Left lung (tissue), 4 donors: ENCODE measurements at regions not wholly inside any gene's neighbourhood (a gene's known extent, or its start where the extent isn't known, plus 50 kb on each side); places are given as distances from the start of the nearest gene placed in this dataset.

Experiments
- ATAC-seq: fragments of 200-7000 bp; cut with Tn5 transposase; one replicate; pipeline ENCODE4 v1.9.1; 2020; ENCODE audit warnings: moderate library complexity
- DNase-seq, 4 donors: peaks; one replicate each; pipeline ENCODE4 v3.0.0-alpha.2; 2013 to 2020
- H3K27ac ChIP-seq, 2 donors: fragments of 200-600 bp; sonication (generic) in 1 of 2; one replicate each; pipeline versions ENCODE4 v1.5.0 to v1.8.0; 2020 to 2021
- H3K27me3 ChIP-seq, 2 donors: fragments of 200-600 bp; sonication (generic) in 1 of 2; one replicate each; pipeline versions ENCODE4 v1.5.0 to v1.8.0; 2020 to 2021
- H3K36me3 ChIP-seq, 2 donors: fragments of 200-600 bp; sonication (generic) in 1 of 2; one replicate each; pipeline versions ENCODE4 v1.5.0 to v1.8.0; 2020 to 2021
- H3K4me1 ChIP-seq, 2 donors: fragments of 200-600 bp; one replicate each; pipeline ENCODE4 v1.8.0; 2021
- H3K4me3 ChIP-seq, 2 donors: fragments of 200-600 bp; sonication (generic) in 1 of 2; one replicate each; pipeline versions ENCODE4 v1.5.0 to v1.8.0; 2020 to 2021; ENCODE audit warnings: mild to moderate bottlenecking in 1 of 2
- H3K9me3 ChIP-seq, 2 donors: fragments of 200-600 bp; sonication (generic) in 1 of 2; one replicate each; pipeline versions ENCODE4 v1.5.0 to v1.8.0; 2020 to 2021
- CTCF ChIP-seq, 2 donors: fragments of 200-600 bp; sonication (generic) in 1 of 2; IDR thresholded peaks; one replicate each; pipeline versions ENCODE4 v1.5.0 to v1.8.0; 2021; ENCODE audit warnings: antibody characterized with exemption in 2 of 2
- intact Hi-C, 2 donors: fragments of 100-400 bp; cut with DNase I; formaldehyde crosslinking; loops; one replicate each; pipeline versions ENCODE4 v1.11.2 to v1.14.2; 2022
- donor health status: DM: no; HTN: yes; CAD: no.
- donor health status: DM: no; HTN: no; CAD: no.

GRCh38 chr11:131253142-131253655 lies 117.2 kb upstream of the NTM start:
- no peaks in the 10 kb centered on the region for H3K27me3 ChIP-seq
- no peak for ATAC-seq
- no peaks in the 10 kb centered on the region for H3K9me3 ChIP-seq
- no peak for DNase-seq
- H3K4me3 ChIP-seq: no peak overlapping the region
- no peak for TF ChIP-seq CTCF (IDR thresholded peaks at IDR 0.05)
- H3K27ac ChIP-seq: no peak overlapping the region
- H3K4me1 ChIP-seq: no peaks in the 10 kb centered on the region
- no peaks in the 10 kb centered on the region for H3K36me3 ChIP-seq
- intact Hi-C loops: no loop called here

- intact Hi-C loops: no loop called here
- no peak for TF ChIP-seq CTCF (IDR thresholded peaks at IDR 0.05)
- peak; percentile 22 for ATAC-seq
- peak in 1 of 4 donors; percentile 33 for DNase-seq
- no peak overlapping the region for H3K27ac ChIP-seq
- no peaks in the 10 kb centered on the region for H3K4me1 ChIP-seq
- no peak overlapping the region for H3K4me3 ChIP-seq
- H3K36me3 ChIP-seq: no peaks in the 10 kb centered on the region
- no peaks in the 10 kb centered on the region for H3K9me3 ChIP-seq
- H3K27me3 ChIP-seq: no peaks in the 10 kb centered on the region
Observed at GRCh38 chr11:131253656-131254151, 116.7 kb upstream of the NTM start.

GRCh38 chr11:131254254-131254653 lies 116.2 kb upstream of the NTM start:
- TF ChIP-seq CTCF (IDR thresholded peaks at IDR 0.05): no peak

GRCh38 chr11:131274233-131274632 lies 96.2 kb upstream of the NTM start:
- Histone ChIP-seq H3K4me1 (no peaks in the 10 kb centered on the region), H3K9me3 (peaks cover 0 to 6% of the 10 kb centered on the region in 2 donors), H3K4me3 (no peak overlapping the region), H3K27me3 (no peaks in the 10 kb centered on the region), H3K27ac (no peak overlapping the region), H3K36me3 (no peaks in the 10 kb centered on the region)
- DNase-seq (no peak), ATAC-seq (no peak)
- intact Hi-C loops: no loop called here
- TF ChIP-seq CTCF (IDR thresholded peaks at IDR 0.05): no peak

More at GRCh38 chr11:131254254-131254653, 116.2 kb upstream of the NTM start:
- no peaks in the 10 kb centered on the region for H3K9me3 ChIP-seq
- H3K4me3 ChIP-seq: no peak overlapping the region
- H3K36me3 ChIP-seq: no peaks in the 10 kb centered on the region
- no peaks in the 10 kb centered on the region for H3K4me1 ChIP-seq
- ATAC-seq (no peak), DNase-seq (no peak)
- intact Hi-C loops: no loop called here
- no peaks in the 10 kb centered on the region for H3K27me3 ChIP-seq
- no peak overlapping the region for H3K27ac ChIP-seq

- H3K4me1 ChIP-seq: no peaks in the 10 kb centered on the region
Observed at GRCh38 chr11:131275580-131275979, 94.8 kb upstream of the NTM start.

More at GRCh38 chr11:131275580-131275979, 94.8 kb upstream of the NTM start:
- H3K4me3 ChIP-seq: no peak overlapping the region
- ATAC-seq (no peak), DNase-seq (no peak)
- H3K36me3 ChIP-seq: no peaks in the 10 kb centered on the region
- no peak overlapping the region for H3K27ac ChIP-seq
- intact Hi-C loops: no loop called here
- TF ChIP-seq CTCF (IDR thresholded peaks at IDR 0.05): no peak
- H3K9me3 ChIP-seq: no peaks in the 10 kb centered on the region
- H3K27me3 ChIP-seq: no peaks in the 10 kb centered on the region
